Eye (tissue), 1 donor: ENCODE measurements at regions not wholly inside any gene's neighbourhood (a gene's known extent, or its start where the extent isn't known, plus 50 kb on each side); places are given as distances from the start of the nearest gene placed in this dataset.
"Not testable (repeated sequence)": the region's sequence is repeated elsewhere in the genome, so short reads cannot be mapped to it uniquely, and the experiment has no call there.

Source experiments
- DNase-seq: peaks from one replicate; pipeline ENCODE4 v3.0.0-alpha.2; 2015

GRCh38 chr1:189977184-189977583, 500.5 kb downstream of the BRINP3 start:
- DNase-seq = no peak

GRCh38 chr1:189983166-189983890, 494.3 kb downstream of the BRINP3 start:
- DNase-seq = no peak

- DNase-seq = no peak
These were observed 491.1 kb downstream of the BRINP3 start for GRCh38 chr1:189986516-189986915.

- DNase-seq = no peak
These were observed 490.2 kb downstream of the BRINP3 start for GRCh38 chr1:189987509-189987908.

- no peak for DNase-seq
These were observed 484.8 kb downstream of the BRINP3 start for GRCh38 chr1:189992856-189993255.

GRCh38 chr1:190000365-190000872, 477.2 kb downstream of the BRINP3 start:
- DNase-seq = no peak

- no peak for DNase-seq
These were observed 476.5 kb downstream of the BRINP3 start for GRCh38 chr1:190001187-190001586.

GRCh38 chr1:190003376-190003775, 474.3 kb downstream of the BRINP3 start:
- DNase-seq = no peak

GRCh38 chr1:190011585-190011984, 466.1 kb downstream of the BRINP3 start:
- no peak for DNase-seq

- DNase-seq = not testable (repeated sequence)
These were observed 458.5 kb downstream of the BRINP3 start for GRCh38 chr1:190019151-190019550.

- no peak for DNase-seq
These were observed 457.9 kb downstream of the BRINP3 start for GRCh38 chr1:190019717-190020116.

- DNase-seq = no peak
These were observed 455.0 kb downstream of the BRINP3 start for GRCh38 chr1:190022709-190023108.

GRCh38 chr1:190029441-190029840, 448.2 kb downstream of the BRINP3 start:
- no peak for DNase-seq

- no peak for DNase-seq
These were observed 434.0 kb downstream of the BRINP3 start for GRCh38 chr1:190043655-190044054.

GRCh38 chr1:190046231-190046630, 431.4 kb downstream of the BRINP3 start:
- DNase-seq = no peak
